GM04503 (cell line): ENCODE measurements at regions not wholly inside any gene's neighbourhood (a gene's known extent, or its start where the extent isn't known, plus 50 kb on each side); places are given as distances from the start of the nearest gene placed in this dataset.

Experiments used
- DNase-seq: peaks from one replicate; pipeline ENCODE4 v3.0.0-alpha.2; 2012; ENCODE audit warnings: low read depth

GRCh38 chr10:78688901-78689583 is 379.7 kb upstream of the ZMIZ1 start:
- no peak for DNase-seq

GRCh38 chr10:78689584-78689935 is 379.2 kb upstream of the ZMIZ1 start:
- DNase-seq = no peak

GRCh38 chr10:78690354-78691111 is 378.2 kb upstream of the ZMIZ1 start:
- no peak for DNase-seq

GRCh38 chr10:78691301-78692030 is 377.3 kb upstream of the ZMIZ1 start:
- DNase-seq = no peak

GRCh38 chr10:78692071-78692470 is 376.7 kb upstream of the ZMIZ1 start:
- DNase-seq = no peak

GRCh38 chr10:78695846-78696245 is 372.9 kb upstream of the ZMIZ1 start:
- DNase-seq = no peak

GRCh38 chr10:78696791-78697395 is 371.9 kb upstream of the ZMIZ1 start:
- DNase-seq = no peak

GRCh38 chr10:78699971-78700370 is 368.8 kb upstream of the ZMIZ1 start:
- DNase-seq = no peak

GRCh38 chr10:78700413-78700812 is 368.4 kb upstream of the ZMIZ1 start:
- no peak for DNase-seq

GRCh38 chr10:78700816-78701520 is 367.8 kb upstream of the ZMIZ1 start:
- no peak for DNase-seq

- DNase-seq = no peak
Measured at GRCh38 chr10:78702186-78702585, 366.6 kb upstream of the ZMIZ1 start.

- DNase-seq = no peak
Measured at GRCh38 chr10:78702876-78703275, 365.9 kb upstream of the ZMIZ1 start.

- DNase-seq = no peak
Measured at GRCh38 chr10:78703593-78703992, 365.2 kb upstream of the ZMIZ1 start.

- no peak for DNase-seq
Measured at GRCh38 chr10:78706256-78706655, 362.5 kb upstream of the ZMIZ1 start.

- DNase-seq = no peak
Measured at GRCh38 chr10:78706726-78707540, 361.8 kb upstream of the ZMIZ1 start.

- DNase-seq = no peak
Measured at GRCh38 chr10:78707745-78708144, 361.0 kb upstream of the ZMIZ1 start.

- no peak for DNase-seq
Measured at GRCh38 chr10:78712147-78712546, 356.6 kb upstream of the ZMIZ1 start.

GRCh38 chr10:78713659-78714058 is 355.1 kb upstream of the ZMIZ1 start:
- DNase-seq = no peak

GRCh38 chr10:78714225-78714624 is 354.5 kb upstream of the ZMIZ1 start:
- no peak for DNase-seq

- DNase-seq = no peak
Measured at GRCh38 chr10:78715435-78715834, 353.3 kb upstream of the ZMIZ1 start.

- no peak for DNase-seq
Measured at GRCh38 chr10:78716043-78716660, 352.6 kb upstream of the ZMIZ1 start.
